Urothelium cell line (cell line): ENCODE measurements at regions not wholly inside any gene's neighbourhood (a gene's known extent, or its start where the extent isn't known, plus 50 kb on each side); places are given as distances from the start of the nearest gene placed in this dataset.
A peak's percentile ranks its signal among the peaks of the same experiment; 100 is the strongest.

Experiments
- DNase-seq: peaks from one replicate; pipeline ENCODE4 v3.0.0; 2011; ENCODE audit warnings: low spot score, mixed read lengths
- FAIRE-seq: peaks from 2 replicates; lab custom pipeline; 2011; peaks lifted over from hg19 to GRCh38; lab: Jason Lieb, UNC

DNA sequence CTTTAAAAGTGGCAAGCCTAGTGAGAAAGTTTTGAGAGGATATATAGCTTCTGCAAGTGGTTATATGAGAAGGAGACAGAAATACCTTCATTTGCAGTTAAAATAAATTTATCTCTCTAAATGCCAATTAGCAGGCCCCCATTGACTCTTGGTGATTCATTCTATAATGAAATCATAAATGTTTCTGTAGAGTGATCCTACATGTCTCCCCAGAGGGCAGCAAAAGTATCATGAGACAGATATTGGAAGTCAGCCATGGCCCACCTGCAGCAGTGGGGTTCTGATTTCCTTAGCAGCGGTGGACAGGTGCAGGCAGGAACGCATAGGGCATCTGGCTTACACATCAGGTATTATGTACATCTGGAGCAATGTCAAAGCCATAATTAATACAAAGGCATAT lies 385.4 kb upstream of the SLC10A2 start:
- FAIRE-seq: no peak
- no peak for DNase-seq

DNA sequence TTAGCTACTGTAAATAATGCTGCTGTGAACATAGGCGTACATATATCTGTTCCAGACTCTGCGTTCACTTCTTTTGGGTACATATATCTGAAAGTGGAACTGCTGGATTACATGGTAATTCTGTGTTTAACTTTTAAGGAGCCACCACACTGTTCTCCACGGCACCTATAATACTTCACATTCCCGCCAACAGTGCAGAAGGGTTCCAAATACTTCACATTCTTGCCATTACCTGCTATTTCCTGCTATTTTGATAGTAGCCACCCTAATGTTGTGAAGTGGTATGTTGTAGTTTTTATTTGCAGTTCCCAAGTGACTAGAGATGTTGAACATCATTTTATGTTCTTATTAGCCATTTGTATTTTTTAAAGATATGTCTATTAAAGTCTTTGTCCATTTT lies 377.4 kb upstream of the SLC10A2 start:
- DNase-seq (no peak), FAIRE-seq (no peak)

DNA sequence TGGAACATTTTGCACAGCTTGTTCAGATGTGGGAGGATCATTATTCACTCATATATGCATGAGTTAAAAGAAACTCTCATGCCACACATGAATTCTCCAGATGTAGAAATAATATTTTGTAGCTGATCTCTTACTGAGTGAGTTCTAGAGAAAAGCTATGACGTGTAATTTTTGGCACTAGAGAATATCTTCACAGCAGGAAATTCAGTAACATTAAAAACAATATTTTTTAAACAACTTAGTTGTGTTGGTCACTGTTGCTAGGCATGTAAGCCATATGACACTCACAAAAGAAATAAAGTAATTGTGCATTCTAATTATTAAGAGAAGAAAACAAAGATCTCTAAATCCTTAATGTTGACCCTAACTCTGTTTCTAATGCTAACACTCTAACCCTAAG lies 371.4 kb upstream of the SLC10A2 start:
- DNase-seq (no peak), FAIRE-seq (no peak)

DNA sequence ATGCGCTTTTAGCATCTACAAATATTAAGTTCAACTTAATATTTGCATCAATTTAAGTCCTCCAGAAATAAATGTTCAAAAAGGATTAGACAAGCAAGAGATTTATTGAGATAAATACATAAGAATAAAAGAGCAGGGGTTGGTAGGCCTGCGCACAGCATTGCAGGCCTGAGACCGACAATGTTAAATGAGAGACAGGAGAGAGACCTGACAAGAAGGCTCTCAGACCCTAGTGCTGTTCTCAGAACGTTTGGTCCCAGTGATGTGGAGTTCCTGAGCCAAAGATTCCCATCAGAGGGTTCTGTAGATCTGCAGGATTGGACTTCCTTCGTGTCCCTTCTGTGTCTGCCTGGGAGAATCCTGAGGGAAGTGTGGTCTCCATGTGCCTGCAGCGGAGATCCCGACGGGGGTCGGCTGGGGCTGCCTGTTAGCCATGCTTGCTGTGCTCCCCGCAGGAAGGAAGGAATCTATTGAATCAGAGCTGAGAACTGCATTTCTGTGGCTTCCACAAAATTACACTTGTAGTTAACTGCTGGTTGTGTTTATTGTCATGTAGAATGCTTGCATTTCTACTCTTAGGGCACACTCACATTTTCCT lies 369.9 kb upstream of the SLC10A2 start:
- FAIRE-seq (no peak), DNase-seq (no peak)

DNA sequence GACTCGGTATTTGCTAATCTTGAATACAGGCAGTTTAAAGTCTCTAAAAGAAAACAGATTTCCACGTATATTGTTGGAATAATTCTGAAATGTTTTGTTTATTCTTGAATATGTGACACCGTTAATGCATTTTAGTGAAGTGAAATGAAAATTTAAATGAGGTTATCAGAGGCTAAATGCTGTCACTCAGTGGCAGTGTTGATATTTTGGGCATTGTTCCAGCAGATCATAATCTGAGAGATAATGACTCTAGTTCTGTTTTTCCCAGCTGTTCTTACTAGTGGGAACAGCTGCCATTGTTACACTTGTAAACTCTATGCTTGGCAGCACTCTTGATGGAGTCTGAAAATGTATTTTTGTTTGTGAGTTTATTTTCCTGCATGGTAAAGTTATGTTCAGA lies 365.6 kb upstream of the SLC10A2 start:
- DNase-seq: no peak
- FAIRE-seq: no peak

DNA sequence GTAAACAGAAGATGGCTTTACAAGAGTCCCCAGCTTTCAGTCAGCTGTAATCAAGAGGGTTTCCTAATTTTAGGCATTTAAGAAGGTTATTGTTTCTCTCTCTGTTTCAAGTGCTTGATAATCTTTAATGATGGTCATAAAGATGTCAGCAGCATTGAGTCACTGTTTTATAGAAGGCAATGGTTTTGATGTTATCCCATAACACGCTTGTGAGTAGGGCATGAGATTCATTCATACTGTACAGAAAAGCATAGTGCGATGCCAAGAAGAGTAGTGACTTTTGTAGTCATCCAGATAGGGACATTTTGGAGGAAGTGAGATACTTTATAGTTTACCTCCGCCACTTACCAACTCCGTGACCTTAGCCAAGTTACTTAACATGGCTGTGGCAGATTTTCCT lies 364.2 kb upstream of the SLC10A2 start:
- no peak for DNase-seq
- no peak for FAIRE-seq

DNA sequence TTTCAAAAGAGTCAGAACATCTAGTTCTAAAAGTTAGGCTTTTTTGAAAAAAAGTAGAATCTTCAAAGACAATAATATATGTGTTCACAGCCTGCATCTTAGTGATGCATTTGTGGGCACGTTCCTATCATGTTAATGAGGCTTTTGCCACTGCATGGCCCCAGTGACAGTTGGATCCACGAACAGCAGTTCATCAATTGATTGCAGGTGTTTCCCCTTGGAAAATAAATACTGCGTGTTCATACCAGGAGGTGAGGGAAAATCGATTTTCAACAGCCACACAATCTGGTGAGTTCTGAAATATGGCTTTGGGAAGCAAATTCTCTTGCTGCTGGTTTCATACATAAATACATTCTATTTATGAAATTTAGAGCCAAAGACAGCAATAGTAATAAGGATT lies 343.8 kb upstream of the SLC10A2 start:
- FAIRE-seq: no peak
- no peak for DNase-seq

DNA sequence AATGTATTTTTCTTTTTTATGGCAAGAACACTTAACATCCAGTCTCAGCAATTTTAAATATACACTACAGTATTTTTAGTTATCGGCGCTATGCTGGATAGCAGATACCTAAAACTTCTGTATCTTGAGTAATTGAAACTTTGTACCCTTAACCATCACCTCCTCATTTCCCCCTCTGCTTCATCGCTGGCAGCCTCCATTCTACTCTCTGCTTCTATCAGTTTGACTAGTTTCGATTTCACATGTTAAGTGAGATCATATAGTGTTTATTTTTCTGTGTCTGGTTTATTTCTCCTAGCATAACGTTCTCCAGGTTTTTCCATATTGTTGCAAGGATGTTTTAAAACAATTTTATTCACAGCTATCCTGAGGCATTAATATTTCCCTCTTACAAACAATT lies 340.8 kb upstream of the SLC10A2 start:
- no peak for DNase-seq
- no peak for FAIRE-seq

DNA sequence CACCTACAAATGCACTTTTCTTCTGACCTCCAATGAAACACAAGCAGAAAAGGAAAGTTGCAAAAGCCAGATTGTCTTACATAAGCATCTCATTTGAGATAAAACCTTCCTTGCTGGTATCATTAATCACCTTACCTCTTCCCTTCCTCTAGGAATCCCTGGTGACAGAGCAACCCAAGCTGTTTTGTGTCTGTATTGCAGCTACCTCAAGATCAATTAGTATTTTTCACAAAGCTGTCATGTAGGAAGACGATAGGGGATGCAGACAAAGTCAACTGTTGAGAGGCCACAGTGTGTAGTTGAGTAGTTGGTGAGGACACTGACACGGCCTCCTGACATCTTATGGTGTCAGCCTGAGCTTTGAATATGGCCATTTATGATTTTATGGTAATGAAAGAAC lies 339.1 kb upstream of the SLC10A2 start:
- no peak for FAIRE-seq
- DNase-seq: no peak

DNA sequence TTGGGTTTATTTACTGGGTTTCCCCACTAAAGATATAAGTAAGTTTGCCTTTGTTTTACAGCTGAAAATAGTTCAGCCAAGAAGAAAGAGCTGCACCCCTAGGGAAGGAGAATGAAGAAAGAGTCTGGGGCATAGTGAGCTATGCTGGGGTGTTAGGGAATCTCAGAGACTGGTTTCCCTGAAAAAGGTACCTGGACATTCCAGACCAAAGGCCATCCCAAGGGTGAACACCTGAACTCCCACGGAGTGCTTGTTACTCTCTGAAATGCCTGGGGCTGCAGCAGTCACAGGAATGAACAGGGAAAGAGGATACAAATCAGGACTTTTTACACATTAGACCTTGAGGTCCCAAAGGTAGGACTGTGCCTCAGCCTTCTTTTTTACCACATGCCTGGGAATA lies 337.6 kb upstream of the SLC10A2 start:
- FAIRE-seq (no peak), DNase-seq (no peak)

DNA sequence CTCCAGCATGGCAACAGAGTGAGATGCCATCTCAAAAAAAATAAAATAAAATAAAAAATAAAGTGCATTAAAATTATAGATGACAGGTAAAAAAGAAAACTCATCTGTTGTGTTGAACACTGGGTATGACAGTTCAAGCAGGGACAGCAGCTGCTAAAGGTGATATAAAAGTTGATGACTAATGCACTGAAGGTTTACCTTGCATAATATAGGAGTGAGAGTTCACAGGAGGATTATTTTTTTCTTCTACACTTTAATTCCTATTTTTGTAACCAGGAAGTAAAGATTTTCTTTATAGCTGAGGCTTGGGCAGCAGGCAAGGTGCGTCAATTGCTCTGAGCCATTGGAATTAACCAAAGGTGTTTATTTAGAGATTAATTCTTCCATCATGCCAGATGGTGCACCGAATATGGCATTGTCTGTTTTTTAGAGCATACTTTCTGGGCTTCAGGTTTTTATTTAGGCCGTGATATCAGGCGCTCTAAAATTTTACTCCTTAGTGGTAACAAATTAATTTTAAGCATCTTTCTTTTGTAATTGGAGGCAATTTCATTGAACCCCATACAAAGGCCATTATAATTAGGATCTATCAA lies 337.0 kb upstream of the SLC10A2 start:
- FAIRE-seq: no peak
- DNase-seq: no peak

DNA sequence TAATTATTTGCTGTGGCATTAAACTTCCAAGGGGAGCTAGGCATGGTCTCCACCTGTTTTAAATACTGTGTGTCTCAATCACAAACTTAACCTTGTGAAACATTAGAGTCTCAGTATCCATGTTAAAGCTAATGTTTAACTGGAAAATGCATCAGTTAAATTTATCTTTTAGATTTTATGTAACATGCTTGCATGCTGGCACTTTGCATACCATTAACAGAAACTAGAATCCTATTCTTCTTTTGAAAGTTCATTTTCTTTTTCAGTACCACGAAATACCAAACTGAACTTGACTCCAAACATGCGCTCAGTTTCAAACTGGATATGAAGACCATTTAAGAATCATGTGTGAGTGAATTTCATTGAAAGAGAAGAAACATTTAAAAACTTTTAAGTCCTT lies 328.9 kb upstream of the SLC10A2 start:
- DNase-seq (no peak), FAIRE-seq (no peak)

DNA sequence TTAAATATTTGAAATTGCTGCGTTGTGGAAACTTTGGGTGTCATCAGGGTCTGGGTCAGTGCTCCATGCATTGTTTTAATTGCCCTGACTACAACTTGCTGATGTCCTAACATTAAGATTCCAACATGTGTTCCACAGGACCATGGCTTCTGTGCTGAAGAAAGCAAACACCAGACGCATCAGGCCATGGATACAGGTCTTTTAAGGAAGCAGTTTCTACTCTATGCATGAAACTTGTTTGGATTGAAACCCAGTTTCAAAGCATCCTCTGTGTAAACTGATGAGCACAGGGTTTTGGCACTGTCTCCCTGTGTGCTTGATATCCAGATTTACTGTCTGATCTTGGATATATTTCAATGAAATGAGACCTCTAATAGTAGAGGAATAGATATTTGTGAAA lies 328.4 kb upstream of the SLC10A2 start:
- DNase-seq: no peak
- no peak for FAIRE-seq

DNA sequence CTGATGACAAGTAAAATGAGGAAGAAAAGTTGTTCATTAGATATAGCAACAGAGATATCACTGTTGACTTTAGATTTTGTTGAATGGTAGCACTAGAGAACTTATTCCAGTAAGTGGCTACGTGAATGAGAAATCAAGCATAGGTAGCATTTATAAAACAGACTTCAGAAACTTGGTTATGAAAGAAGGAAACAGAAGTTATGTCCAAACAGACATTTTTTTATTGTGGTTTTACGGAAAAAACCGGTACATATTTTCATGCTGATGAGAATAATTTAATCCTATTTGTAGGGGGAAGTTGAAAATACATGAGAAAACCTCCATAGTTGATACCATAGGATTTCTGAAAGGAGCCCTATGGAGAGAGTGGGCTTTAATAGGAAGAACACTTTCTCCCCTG lies 325.7 kb upstream of the SLC10A2 start:
- FAIRE-seq (no peak), DNase-seq (no peak)

DNA sequence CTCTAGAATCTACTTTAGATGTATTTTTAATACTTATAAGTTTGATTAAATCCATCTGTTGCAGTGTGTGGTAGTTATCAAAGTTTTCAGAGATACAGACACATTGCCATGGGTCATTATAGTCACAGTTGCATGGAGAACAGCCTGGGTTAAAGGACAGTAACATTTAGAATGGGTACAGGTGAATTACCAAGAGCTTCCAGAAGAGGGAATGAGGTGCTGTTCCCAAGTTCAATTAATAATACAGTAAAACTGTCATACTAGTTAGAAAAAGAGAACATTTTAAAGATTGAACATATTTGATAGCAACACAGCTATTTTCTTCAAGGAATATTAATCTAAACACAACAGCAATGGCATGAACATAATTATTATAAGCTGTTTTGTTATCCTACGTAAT lies 322.6 kb upstream of the SLC10A2 start:
- no peak for FAIRE-seq
- no peak for DNase-seq

DNA sequence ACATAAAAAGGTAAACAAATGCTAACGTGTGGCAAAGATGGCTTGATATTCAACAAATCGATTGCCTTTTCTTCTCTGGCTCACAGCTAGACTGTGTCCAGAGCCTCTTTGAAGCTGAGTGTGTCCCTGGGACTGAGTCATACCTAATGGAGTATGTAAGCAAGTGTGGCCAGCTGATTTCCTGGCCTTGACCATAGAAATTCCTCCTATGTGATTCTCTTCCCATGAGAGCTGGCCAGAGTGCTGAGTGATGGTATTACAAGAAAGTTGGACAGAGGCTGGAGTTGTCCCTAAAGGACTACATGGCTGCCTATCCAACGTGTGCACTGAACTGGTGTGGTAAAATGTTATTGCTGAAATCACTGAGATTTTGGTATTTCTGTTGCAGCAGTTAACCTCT lies 320.1 kb upstream of the SLC10A2 start:
- peak; percentile 37 for DNase-seq
- FAIRE-seq: no peak

DNA sequence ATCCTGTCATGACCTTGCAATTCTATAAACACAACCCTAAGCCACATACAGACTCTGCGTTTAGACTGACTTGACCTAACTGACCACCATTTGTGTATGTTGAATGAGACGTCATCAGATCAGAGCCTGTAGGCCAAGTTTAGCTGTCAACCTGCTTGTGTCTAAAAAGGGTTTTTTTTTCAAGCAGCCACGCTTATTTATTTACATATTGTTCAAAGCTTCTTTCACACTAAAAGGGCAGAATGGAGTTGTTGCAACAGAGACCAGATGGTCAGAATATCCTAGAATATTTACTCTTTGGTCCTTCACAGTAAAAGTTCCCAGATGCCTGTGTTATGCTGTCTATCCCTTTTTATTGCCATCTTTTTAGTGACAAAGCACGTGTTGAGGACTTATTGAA lies 307.7 kb upstream of the SLC10A2 start:
- no peak for DNase-seq
- FAIRE-seq: no peak

DNA sequence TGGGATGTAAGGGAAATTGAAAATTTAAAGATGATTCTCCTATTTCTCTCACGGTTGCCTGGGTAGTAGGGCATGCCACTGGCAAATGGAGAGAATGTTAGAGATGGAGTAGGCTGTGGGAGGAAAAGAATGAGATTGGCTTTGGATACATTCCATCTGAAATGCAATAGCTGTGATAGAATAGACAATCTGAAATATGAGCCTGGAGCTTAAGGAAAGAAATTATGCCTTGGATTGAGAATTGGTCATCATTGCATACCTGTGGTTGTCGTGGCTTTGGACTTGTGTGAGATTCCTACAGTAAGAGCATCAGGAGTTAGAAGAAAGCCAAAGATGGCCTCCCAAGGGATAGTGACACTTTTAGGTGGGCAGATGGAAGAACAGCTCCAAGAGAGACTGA lies 305.1 kb upstream of the SLC10A2 start:
- DNase-seq (peak; percentile 13), FAIRE-seq (no peak)

DNA sequence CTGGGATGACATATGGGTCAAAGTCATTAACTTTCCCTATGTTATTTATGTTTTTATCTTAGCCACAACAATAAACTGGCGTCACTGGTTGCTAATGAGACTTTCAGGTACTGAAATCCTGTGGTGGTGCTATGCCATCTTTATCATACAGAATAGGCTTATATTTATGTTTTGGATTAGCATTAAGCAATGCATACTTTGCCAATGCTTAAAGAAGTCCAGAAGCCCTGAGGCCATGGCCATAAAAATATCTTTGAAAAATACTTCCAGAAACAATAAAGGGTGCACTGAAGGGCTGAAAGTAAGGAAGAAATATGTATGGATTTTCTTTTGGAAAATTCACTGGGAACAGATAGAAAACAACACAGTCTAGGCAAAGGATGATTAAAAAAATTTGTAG lies 304.6 kb upstream of the SLC10A2 start:
- no peak for FAIRE-seq
- no peak for DNase-seq

DNA sequence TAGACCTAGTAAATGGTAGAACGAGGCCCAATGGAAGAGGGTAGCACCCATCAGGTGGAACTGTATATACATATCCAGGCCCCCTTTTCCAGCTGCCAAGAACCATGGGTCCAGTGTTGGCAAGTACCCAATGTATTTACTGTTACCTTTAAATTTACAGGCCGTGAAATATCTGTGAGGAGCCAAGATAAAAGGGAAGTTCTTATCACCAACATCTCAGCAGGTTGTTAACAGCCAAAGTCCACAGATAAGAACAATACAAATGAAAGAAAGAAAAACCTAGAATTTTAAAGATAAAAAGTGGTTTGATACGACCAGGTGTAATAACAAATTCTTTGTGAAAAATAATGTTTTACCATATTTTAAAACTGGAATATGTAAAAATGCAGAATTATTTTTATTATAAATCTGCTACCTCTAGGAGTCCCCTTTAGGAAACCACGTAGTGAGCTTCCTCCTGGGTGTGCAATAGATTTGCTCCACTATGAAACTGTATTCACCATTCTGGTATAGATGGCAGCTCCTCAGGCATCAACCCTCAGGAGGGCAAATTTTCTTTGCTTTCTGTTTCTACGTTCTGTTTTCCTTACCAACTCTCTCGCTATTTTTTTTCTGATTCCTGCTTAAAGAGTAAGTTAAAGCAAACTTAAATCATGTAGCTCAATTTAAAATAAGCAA lies 292.2 kb upstream of the SLC10A2 start:
- FAIRE-seq: no peak
- no peak for DNase-seq

DNA sequence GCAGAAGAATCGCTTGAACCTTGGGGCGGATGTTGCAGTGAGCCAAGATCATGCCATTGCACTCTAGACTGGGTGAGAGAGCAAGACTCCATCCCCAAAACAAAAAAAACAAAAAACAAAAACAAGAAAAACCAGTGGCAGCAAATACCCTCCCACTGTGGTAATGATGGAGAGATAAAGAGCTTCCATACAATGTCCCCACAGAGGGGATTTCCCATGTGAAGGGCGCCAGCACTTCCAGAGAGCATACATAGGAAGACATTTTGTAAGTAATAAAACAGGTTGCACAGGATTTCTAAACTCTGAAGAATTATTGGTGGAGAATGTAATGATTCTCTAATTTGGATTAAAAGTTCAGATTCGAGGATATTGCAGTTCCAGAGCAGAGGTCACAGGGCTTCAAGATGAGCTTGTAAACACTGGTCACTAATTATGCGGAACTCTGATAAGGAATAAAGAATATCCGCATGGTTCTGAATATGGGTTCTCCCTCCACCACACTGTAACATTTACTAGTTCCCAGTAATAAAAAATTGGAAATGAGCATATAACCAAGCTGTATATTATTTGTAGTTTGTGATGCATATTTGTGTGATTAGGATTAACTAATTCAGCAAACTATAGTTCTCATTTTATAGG lies 290.1 kb upstream of the SLC10A2 start:
- no peak for FAIRE-seq
- DNase-seq: no peak

DNA sequence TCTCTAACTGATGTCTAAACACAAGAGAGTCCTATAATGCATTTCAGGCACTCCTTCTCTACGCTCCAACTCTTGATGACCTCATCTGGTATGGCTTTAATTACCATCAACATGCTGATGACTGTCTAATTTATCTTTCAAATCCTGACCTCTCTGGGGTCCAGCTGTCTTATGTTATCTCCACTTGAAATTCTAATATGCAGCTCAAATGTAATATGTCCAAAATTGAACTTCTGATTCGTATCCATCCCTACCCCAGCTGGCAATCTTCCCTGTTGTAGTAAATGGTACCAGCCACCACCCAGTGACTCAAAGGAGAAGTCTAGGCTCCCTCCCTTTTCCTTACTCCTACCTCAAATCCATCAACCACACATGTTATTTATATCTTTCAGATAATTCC lies 288.0 kb upstream of the SLC10A2 start:
- no peak for FAIRE-seq
- DNase-seq: no peak
